Stimulated activated CD8-positive, alpha-beta memory T cell treated with anti-CD3 and anti-CD28 coated beads, Interleukin-4, amount 100 ng/mL, for 1 hour (primary cell): ENCODE measurements at regions not wholly inside any gene's neighbourhood (a gene's known extent, or its start where the extent isn't known, plus 50 kb on each side); places are given as distances from the start of the nearest gene placed in this dataset.

ENCODE experiments used
- DNase-seq, 2 donors: peaks; one replicate each; pipeline ENCODE4 v3.0.0-alpha.2; 2020; ENCODE audit warnings: low read depth in 2 of 2, low spot score in 1 of 2

DNA sequence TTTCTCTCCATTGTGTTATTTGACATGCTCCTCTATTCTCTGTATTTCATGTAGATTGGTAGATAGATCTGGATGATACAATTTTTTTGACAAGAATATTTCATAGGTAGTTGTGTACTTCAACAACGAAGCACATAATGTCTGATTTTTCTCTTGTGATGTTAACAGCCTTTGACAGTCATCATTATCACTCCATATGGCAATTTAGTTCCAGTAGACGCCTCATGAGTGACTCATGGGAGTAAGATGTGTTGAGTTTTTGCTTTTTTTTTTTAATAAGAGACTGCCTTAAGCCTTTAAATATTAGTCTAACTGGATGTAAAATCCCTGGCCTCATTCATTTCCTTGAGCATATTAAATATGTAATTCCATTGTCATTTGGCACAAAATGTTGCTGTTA is 123.5 kb upstream of the ZNF32 start:
- no peak for DNase-seq

DNA sequence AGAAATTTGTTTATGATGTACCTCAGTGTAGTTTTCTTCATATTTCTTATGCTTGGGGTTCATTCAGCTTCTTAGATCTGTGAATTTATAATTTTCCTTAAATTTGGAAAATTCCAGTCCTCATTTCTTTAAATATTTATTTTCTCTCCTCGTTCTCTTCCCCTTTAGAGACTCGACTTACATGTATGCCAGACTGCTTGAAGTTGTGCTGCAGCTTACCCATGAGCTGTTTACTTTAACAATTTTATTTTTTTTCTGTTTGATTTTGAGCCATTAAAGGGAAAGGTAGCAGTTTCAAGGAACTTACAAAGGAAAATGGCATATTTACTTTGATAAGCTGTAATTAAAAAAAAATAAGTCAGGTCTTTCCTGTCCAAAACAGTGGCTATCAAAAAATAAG is 123.0 kb upstream of the ZNF32 start:
- no peak for DNase-seq

GRCh38 chr10:43765516-43765915 is 116.8 kb upstream of the ZNF32 start:
- DNase-seq, result no peak

- DNase-seq, result no peak
These were observed 115.2 kb upstream of the ZNF32 start for GRCh38 chr10:43763846-43764245.

DNA sequence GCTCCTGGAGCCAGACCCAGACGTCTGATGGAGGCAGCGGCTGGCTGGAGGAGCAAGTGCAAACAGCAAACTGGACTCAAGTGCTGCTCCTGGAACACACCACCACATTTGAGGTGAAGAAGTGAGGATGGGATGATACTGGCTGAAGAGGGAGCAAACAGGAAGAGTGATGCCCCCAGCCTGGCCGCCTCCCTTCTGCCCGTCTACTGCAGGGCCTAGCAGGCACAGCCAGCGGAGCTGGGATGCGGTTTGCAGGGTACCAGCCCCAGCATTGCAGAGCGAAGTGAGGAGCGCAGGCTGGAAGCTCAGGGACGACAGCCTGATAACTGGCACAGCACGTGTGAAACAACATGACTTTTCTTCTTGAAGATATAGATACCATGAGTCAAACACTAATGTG is 111.8 kb upstream of the ZNF32 start:
- no peak for DNase-seq

GRCh38 chr10:43759216-43759615 is 110.5 kb upstream of the ZNF32 start:
- no peak for DNase-seq

DNA sequence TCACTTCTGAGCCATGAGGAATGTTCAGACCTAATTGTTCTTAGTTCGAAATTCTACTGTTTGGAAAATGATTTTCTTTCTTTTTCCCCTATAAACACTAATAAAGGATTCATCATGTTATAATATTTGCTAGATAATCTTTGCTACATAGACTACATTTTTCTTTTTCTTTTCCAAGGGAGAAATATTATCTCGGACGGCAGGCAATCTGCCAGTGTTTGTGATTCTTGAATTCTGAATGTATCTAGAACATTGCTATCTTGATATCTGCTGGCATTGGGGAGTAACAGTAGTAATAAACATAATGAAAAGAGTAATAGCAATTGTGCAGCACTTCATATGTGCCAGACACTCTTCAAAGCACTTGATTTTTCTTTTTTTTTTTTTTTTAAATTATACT is 107.7 kb upstream of the ZNF32 start:
- no peak for DNase-seq

- no peak for DNase-seq
These were observed 106.0 kb upstream of the ZNF32 start for GRCh38 chr10:43754569-43755260.

GRCh38 chr10:43753397-43754061 is 104.8 kb upstream of the ZNF32 start:
- no peak for DNase-seq

GRCh38 chr10:43752682-43753081 is 104.0 kb upstream of the ZNF32 start:
- no peak for DNase-seq

- DNase-seq, result no peak
These were observed 103.0 kb upstream of the ZNF32 start for GRCh38 chr10:43751646-43752045.

GRCh38 chr10:43749940-43750552 is 101.4 kb upstream of the ZNF32 start:
- no peak for DNase-seq

DNA sequence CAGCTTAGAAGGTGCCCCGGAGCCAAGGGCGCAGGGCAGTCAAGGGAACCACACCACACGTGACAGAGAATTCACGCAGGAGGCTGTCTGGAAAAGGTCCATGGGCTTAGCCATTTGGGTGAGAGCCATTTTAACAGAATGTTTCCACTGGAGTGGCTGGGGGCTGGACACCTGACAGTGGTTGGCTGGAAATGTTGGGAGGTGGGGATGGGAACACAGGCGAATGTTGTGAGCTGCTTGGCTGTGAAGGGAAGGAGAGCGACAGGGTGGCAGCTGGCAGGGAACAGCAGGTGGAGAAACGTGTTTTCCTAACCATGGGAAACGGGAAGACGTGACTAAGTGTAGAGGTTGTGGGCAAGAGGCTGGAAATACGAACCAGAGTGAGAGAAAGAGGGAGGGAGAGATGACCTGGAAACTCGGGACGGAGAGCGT is 100.5 kb upstream of the ZNF32 start:
- no peak for DNase-seq

DNA sequence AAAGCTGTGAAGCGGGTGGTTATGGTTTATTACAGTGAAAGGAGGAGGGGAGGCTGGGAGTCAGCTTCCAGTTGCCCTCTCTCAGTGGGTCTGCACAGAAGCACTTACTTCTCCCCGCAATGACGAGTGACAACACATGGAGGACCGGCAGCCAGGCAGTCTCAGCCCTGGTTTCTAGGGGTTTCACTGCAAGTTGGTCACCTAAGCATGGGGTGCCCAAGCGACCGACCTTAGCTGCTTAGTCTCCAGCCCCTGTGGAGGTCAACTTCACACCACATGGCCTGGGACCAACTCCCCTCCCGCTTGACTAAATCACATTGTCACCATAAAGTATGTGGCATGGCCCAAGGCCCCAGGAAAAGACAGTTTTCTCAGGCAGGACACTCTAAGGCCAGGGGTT is 99.9 kb upstream of the ZNF32 start:
- no peak for DNase-seq

- no peak for DNase-seq
These were observed 98.2 kb upstream of the ZNF32 start for GRCh38 chr10:43746906-43747305.

- no peak for DNase-seq
These were observed 90.5 kb upstream of the ZNF32 start for GRCh38 chr10:43739161-43739560.

GRCh38 chr10:43737003-43737402 is 88.3 kb upstream of the ZNF32 start:
- no peak for DNase-seq

DNA sequence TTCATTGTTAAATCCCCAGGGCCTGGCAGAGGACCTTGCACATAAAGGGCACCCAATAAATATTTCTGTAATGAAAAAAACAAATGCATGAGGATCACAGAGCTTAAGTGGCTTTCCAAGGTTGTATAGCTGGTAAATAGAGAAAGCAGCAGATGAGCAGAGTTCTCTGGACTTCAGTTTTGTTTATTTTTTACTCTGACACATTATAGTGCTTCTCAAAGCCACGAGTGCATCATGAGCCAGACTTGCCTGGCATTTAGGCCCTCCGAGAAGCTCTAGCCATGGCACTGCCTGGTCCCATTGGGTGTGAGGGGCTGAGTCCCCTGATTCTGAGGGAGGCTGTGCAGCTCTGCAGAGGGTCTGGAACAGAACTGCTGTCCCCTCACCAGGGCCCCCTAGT is 87.2 kb upstream of the ZNF32 start:
- no peak for DNase-seq

- DNase-seq, result no peak
These were observed 86.0 kb upstream of the ZNF32 start for GRCh38 chr10:43734716-43735115.

- DNase-seq, result no peak
These were observed 82.8 kb upstream of the ZNF32 start for GRCh38 chr10:43731486-43731885.

DNA sequence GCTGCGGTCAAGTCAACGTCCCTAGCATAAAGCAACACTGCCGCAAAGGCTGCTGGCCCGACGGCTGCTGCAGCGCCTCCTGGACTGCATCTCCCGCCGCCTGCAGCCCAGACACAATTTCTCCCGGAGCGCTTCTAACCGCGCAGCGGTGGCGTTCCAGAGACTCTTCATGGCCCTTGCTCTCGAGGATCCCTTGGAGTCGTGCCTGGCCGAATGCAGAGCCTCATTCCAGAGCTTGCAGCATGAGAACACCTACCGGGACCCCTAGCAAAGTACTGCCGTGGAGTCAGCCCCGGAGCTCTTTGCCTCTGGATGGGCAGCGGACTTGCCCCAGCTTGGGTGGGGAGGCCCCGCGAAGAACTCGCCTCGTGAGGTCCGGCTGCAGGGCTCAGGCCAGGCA is 79.7 kb upstream of the ZNF32 start:
- DNase-seq, result no peak

DNA sequence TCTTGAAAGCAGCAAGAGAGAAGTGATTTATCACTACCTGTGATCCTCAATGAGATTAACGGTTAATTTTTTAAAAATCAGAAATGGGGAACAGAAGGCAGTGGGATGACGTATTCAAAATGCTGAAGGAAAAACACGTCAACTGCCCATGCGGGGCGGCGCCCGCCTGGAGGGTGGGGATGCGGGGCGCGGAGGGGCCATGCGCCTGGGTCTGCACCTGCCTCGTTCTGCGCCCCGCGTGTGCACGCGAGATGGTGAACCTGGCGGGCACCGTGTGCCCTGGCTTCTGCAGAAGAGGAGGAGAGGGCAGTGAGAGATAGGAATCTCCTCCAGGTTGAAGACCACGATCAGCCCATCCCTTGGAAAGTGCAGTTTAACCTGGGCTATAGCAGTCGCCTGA is 79.3 kb upstream of the ZNF32 start:
- DNase-seq, result no peak

DNA sequence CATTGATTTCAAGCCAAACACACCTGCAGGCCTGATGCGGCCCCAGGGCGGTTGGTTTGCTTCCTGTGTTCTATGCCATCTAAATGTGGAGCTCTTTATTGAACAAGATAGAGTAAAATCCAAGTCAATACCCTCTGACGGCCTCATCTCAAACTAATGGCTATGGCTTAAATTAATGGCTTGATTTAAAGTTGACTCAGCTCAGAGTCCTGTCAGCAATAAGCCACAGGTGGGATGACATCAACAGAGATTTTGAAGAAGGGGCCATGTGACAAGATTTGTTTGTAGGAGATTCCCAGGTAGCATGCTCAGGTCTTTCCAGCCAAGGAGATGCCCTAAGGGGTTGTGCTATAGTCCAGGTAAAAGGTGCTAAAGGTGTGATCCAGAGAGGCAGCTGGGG is 66.7 kb upstream of the ZNF32 start:
- no peak for DNase-seq
